ENCODE measurements at regions not wholly inside any gene's neighbourhood (a gene's known extent, or its start where the extent isn't known, plus 50 kb on each side); places are given as distances from the start of the nearest gene placed in this dataset.

DNA sequence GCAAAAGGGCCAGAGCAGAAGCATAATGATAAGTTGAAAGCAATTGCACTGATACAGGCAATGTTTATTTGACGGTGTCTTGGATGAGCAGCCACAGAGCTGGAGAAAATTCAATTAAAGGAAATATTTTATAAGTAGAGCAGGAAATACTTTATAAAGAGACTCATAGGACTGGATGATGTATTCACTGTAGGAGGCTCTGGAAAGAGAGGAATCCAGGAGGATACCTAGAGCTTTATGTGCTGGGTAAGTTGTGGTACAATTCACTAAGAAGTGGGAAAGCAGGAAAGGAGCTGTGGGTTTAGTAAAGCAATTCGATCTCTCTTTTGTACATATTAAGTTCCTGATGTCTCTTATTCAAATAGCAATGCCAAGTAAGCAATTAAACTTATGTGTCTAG lies 86.3 kb downstream of the C6orf118 start:
- no peaks in the 10 kb centered on the region for H3K9me2 ChIP-seq (replicated peaks; ENCODE audit: insufficient read depth, low read length)
- no peaks in the 10 kb centered on the region for H3K79me2 ChIP-seq (ENCODE audit: insufficient read depth, low read length)
- H3K27me3 ChIP-seq (ENCODE audit: low read length): no peaks in the 10 kb centered on the region
- no peak overlapping the region for H3K4me3 ChIP-seq (ENCODE audit: insufficient read depth, low read length, poor library complexity, severe bottlenecking)
- H4K20me1 ChIP-seq (ENCODE audit: low read depth, low read length): no peaks in the 10 kb centered on the region
- H3K9me3 ChIP-seq (ENCODE audit: insufficient read depth, low read length): no peaks in the 10 kb centered on the region
- no peak overlapping the region for H3K27ac ChIP-seq (ENCODE audit: low read depth, low read length)
- H3F3A ChIP-seq (ENCODE audit: insufficient read depth): no peaks in the 10 kb centered on the region
- H3K9ac ChIP-seq (ENCODE audit: low read length): no peak overlapping the region
- no peaks in the 10 kb centered on the region for H3K36me3 ChIP-seq (ENCODE audit: low read length)
- TF ChIP-seq EZH2phosphoT487 (conservative IDR thresholded peaks at IDR 0.05; ENCODE audit: low read length): no peak
- TF ChIP-seq, protein P1, sequence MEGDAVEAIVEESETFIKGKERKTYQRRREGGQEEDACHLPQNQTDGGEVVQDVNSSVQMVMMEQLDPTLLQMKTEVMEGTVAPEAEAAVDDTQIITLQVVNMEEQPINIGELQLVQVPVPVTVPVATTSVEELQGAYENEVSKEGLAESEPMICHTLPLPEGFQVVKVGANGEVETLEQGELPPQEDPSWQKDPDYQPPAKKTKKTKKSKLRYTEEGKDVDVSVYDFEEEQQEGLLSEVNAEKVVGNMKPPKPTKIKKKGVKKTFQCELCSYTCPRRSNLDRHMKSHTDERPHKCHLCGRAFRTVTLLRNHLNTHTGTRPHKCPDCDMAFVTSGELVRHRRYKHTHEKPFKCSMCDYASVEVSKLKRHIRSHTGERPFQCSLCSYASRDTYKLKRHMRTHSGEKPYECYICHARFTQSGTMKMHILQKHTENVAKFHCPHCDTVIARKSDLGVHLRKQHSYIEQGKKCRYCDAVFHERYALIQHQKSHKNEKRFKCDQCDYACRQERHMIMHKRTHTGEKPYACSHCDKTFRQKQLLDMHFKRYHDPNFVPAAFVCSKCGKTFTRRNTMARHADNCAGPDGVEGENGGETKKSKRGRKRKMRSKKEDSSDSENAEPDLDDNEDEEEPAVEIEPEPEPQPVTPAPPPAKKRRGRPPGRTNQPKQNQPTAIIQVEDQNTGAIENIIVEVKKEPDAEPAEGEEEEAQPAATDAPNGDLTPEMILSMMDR (IDR thresholded peaks at IDR 0.05; ENCODE audit: insufficient read depth, low read length, poor library complexity, severe bottlenecking): no peak
- H2AFZ ChIP-seq (ENCODE audit: low read depth, low read length, severe bottlenecking): no peak overlapping the region
- no peak overlapping the region for H3K4me2 ChIP-seq (ENCODE audit: low read depth, low read length, poor library complexity, severe bottlenecking)

DNA sequence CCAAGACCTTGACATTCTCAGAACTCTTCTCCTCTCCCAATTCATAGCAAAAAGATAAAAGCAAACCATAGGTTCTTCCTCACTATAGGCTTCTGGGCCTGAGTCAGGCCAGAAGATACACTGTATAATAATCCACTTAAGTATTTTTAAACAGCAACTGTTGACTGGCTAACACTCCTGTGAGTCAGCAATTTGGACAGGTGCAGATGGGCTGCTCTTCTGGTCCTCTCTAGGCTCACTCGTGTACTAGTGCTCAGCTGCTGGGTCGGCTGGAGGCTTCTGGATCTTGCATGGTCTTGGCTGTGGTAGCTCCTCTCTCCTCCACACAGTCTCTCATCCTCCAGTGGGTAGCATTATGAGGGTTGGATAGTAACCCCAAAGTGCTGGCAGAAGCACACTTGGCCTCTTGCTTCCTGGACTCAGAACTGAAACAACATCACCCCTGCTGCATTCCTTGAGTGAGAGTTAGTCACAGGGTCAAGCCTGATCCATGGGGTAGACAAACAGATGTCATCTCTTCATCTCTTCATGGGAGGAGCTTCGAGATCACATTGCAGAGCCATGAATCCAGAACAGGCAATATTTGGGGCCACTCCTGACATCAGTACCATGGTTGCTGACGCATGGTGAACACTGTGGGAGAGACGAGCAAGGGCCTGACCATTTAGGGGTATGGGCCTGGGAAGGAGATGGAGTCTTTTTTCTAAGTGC lies 86.9 kb downstream of the C6orf118 start:
- H3K27me3 ChIP-seq (ENCODE audit: low read length): no peaks in the 10 kb centered on the region
- TF ChIP-seq EZH2phosphoT487 (conservative IDR thresholded peaks at IDR 0.05; ENCODE audit: low read length): no peak
- TF ChIP-seq, protein P1 (IDR thresholded peaks at IDR 0.05; ENCODE audit: insufficient read depth, low read length, poor library complexity, severe bottlenecking): no peak
- H4K20me1 ChIP-seq (ENCODE audit: low read depth, low read length): no peaks in the 10 kb centered on the region
- H3K27ac ChIP-seq (ENCODE audit: low read depth, low read length): no peak overlapping the region
- H3F3A ChIP-seq (ENCODE audit: insufficient read depth): no peaks in the 10 kb centered on the region
- H2AFZ ChIP-seq (ENCODE audit: low read depth, low read length, severe bottlenecking): no peak overlapping the region
- no peaks in the 10 kb centered on the region for H3K9me2 ChIP-seq (replicated peaks; ENCODE audit: insufficient read depth, low read length)
- H3K9ac ChIP-seq (ENCODE audit: low read length): no peak overlapping the region
- H3K36me3 ChIP-seq (ENCODE audit: low read length): no peaks in the 10 kb centered on the region
- H3K4me2 ChIP-seq (ENCODE audit: low read depth, low read length, poor library complexity, severe bottlenecking): no peak overlapping the region
- no peaks in the 10 kb centered on the region for H3K9me3 ChIP-seq (ENCODE audit: insufficient read depth, low read length)
- no peak overlapping the region for H3K4me3 ChIP-seq (ENCODE audit: insufficient read depth, low read length, poor library complexity, severe bottlenecking)
- H3K79me2 ChIP-seq (ENCODE audit: insufficient read depth, low read length): no peaks in the 10 kb centered on the region

DNA sequence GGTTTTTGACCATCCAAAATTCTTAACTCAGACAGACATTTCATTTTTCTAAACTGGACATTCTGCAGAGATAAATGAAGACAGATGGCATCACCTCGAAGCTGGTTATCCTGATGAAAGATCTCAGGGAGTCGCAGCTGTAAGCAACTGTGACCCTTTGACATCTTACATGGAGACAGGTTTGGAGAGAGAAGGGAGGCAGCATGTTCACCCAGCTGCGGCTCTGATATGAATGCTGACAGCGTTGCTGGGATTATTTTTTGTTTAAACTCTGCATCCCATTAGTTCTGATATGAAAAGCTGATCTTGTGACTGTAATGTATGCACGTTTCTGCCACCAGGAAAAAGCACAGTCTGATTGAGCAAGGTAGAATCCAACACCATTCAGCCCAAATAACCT lies 89.4 kb downstream of the C6orf118 start:
- H3K9me3 ChIP-seq (ENCODE audit: insufficient read depth, low read length): no peaks in the 10 kb centered on the region
- no peak overlapping the region for H3K9ac ChIP-seq (ENCODE audit: low read length)
- no peaks in the 10 kb centered on the region for H3K27me3 ChIP-seq (ENCODE audit: low read length)
- H3K9me2 ChIP-seq (replicated peaks; ENCODE audit: insufficient read depth, low read length): no peaks in the 10 kb centered on the region
- H3K36me3 ChIP-seq (ENCODE audit: low read length): no peaks in the 10 kb centered on the region
- H4K20me1 ChIP-seq (ENCODE audit: low read depth, low read length): no peaks in the 10 kb centered on the region
- H2AFZ ChIP-seq (ENCODE audit: low read depth, low read length, severe bottlenecking): no peak overlapping the region
- H3F3A ChIP-seq (ENCODE audit: insufficient read depth): no peaks in the 10 kb centered on the region
- H3K4me2 ChIP-seq (ENCODE audit: low read depth, low read length, poor library complexity, severe bottlenecking): no peak overlapping the region
- TF ChIP-seq, protein P1 (IDR thresholded peaks at IDR 0.05; ENCODE audit: insufficient read depth, low read length, poor library complexity, severe bottlenecking): no peak
- no peak for TF ChIP-seq EZH2phosphoT487 (conservative IDR thresholded peaks at IDR 0.05; ENCODE audit: low read length)
- H3K4me3 ChIP-seq (ENCODE audit: insufficient read depth, low read length, poor library complexity, severe bottlenecking): no peak overlapping the region
- H3K79me2 ChIP-seq (ENCODE audit: insufficient read depth, low read length): no peaks in the 10 kb centered on the region
- H3K27ac ChIP-seq (ENCODE audit: low read depth, low read length): no peak overlapping the region
